Ishikawa (cell line): ENCODE measurements at regions not wholly inside any gene's neighbourhood (a gene's known extent, or its start where the extent isn't known, plus 50 kb on each side); places are given as distances from the start of the nearest gene placed in this dataset.

Source experiments
- CEBPB ChIP-seq: IDR thresholded peaks from 2 replicates; pipeline ENCODE4 v1.6.1; 2012
- CREB1 ChIP-seq: IDR thresholded peaks from 2 replicates; pipeline ENCODE4 v1.6.1; 2012; ENCODE audit warnings: low read depth
- EGR1 ChIP-seq: IDR thresholded peaks from 2 replicates; pipeline ENCODE4 v1.6.1; 2012
- EP300 ChIP-seq: IDR thresholded peaks from 2 replicates; pipeline ENCODE4 v1.6.1; 2012; ENCODE audit warnings: borderline replicate concordance
- FOXM1 ChIP-seq: IDR thresholded peaks from 2 replicates; pipeline ENCODE4 v1.6.1; 2012; ENCODE audit warnings: low read depth, borderline replicate concordance
- MAX ChIP-seq: IDR thresholded peaks from 2 replicates; pipeline ENCODE4 v1.6.1; 2012
- NFIC ChIP-seq: IDR thresholded peaks from 2 replicates; pipeline ENCODE4 v1.6.1; 2012
- RAD21 ChIP-seq: IDR thresholded peaks from 2 replicates; pipeline ENCODE4 v1.6.1; 2012; ENCODE audit warnings: low read depth
- TAF1 ChIP-seq: IDR thresholded peaks from 2 replicates; pipeline ENCODE4 v1.6.1; 2012; ENCODE audit warnings: low read depth, mild to moderate bottlenecking
- TCF12 ChIP-seq: IDR thresholded peaks from 2 replicates; pipeline ENCODE4 v1.6.1; 2012; ENCODE audit warnings: low read depth
- TEAD4 ChIP-seq: IDR thresholded peaks from 2 replicates; pipeline ENCODE4 v1.6.1; 2012
- USF1 ChIP-seq: IDR thresholded peaks from 2 replicates; pipeline ENCODE4 v1.6.1; 2012
- YY1 ChIP-seq: IDR thresholded peaks from 2 replicates; pipeline ENCODE4 v1.6.1; 2012; ENCODE audit warnings: low read depth
- ZBTB7A ChIP-seq: IDR thresholded peaks from 2 replicates; pipeline ENCODE4 v1.6.1; 2012; ENCODE audit warnings: low read depth
- TF ChIP-seq, protein P1 (sequence below): IDR thresholded peaks from 2 replicates; pipeline ENCODE4 v1.6.1; 2012; ENCODE audit warnings: low read depth, mild to moderate bottlenecking

DNA sequence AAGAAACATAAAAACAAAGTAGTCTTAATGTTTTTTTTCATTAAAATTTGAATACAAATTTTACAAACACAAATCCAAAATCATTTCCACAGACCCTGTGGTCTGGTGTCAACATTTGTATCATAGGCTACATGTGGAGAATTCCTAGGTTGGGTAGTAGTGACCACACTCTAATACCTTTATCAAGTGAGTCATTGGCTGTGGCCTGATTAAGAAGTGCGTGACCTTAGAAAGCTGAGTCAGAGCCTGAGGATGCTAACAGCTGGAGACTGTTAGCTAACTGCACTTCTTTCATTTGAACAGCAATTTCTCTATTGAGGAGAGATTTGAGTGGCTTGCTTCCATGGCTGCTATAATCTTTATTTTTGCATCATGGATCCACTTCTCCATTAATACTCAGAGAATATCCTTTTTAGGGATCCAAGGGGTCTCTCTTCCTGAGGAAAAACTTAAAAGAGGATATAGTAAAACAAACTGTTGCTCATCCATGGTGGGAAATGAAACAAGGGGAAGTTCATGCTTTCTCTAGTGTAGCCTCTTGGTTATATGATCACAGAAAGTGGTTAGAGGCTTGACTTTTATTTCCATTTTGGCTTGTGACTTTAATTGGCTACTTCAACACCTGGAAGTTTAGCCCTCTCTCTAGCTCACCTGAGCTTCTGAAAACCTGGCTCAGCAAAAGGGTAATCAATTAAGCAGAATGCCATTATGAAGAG, 335.8 kb downstream of the PABPC4L start:
- TF ChIP-seq NFIC (no peak), TEAD4 (no peak), ZBTB7A (no peak), FOXM1 (no peak), TCF12 (no peak), EP300 (no peak), EGR1 (no peak), RAD21 (no peak), YY1 (no peak), MAX (no peak), TAF1 (no peak), CEBPB (no peak), USF1 (no peak), CREB1 (no peak)
- TF ChIP-seq, protein P1, sequence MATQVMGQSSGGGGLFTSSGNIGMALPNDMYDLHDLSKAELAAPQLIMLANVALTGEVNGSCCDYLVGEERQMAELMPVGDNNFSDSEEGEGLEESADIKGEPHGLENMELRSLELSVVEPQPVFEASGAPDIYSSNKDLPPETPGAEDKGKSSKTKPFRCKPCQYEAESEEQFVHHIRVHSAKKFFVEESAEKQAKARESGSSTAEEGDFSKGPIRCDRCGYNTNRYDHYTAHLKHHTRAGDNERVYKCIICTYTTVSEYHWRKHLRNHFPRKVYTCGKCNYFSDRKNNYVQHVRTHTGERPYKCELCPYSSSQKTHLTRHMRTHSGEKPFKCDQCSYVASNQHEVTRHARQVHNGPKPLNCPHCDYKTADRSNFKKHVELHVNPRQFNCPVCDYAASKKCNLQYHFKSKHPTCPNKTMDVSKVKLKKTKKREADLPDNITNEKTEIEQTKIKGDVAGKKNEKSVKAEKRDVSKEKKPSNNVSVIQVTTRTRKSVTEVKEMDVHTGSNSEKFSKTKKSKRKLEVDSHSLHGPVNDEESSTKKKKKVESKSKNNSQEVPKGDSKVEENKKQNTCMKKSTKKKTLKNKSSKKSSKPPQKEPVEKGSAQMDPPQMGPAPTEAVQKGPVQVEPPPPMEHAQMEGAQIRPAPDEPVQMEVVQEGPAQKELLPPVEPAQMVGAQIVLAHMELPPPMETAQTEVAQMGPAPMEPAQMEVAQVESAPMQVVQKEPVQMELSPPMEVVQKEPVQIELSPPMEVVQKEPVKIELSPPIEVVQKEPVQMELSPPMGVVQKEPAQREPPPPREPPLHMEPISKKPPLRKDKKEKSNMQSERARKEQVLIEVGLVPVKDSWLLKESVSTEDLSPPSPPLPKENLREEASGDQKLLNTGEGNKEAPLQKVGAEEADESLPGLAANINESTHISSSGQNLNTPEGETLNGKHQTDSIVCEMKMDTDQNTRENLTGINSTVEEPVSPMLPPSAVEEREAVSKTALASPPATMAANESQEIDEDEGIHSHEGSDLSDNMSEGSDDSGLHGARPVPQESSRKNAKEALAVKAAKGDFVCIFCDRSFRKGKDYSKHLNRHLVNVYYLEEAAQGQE, result no peak

GRCh38 chr4:133863153-133863552, 338.4 kb downstream of the PABPC4L start:
- TF ChIP-seq TAF1, result no peak
- no peak for TF ChIP-seq CREB1
- no peak for TF ChIP-seq EP300
- no peak for TF ChIP-seq NFIC
- TF ChIP-seq YY1, result no peak
- no peak for TF ChIP-seq TCF12
- TF ChIP-seq RAD21, result no peak
- no peak for TF ChIP-seq CEBPB
- TF ChIP-seq MAX, result no peak
- TF ChIP-seq USF1, result no peak
- TF ChIP-seq TEAD4, result no peak
- no peak for TF ChIP-seq FOXM1
- TF ChIP-seq, protein P1, result no peak
- TF ChIP-seq EGR1, result no peak
- no peak for TF ChIP-seq ZBTB7A

DNA sequence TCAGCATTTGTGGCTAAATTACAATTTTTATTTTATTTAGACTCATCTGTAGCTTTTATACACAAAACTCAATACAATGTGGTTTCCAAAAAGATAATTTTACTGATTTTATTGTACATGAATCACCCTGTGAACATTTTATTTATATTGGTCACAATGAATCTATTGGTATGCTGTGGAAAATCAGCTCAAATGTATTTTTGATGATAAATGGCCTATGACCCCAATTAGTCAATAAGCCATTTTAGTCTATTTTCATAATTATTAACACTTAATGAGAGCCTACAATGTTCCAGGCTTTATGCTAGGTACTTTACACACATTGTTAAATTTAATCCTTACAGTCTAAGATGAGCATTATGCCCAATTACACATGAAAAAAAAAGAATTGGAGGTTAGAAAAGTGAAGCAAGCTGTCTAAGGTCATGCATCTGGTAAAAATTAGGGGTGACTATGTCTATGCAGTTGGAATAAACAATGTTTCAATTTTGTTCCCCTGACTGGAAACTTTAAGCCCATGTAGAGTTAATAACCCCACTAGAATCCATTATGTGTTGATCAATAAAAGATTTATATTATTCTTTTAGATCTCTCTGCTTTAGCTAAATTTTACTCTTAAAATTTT, 344.7 kb downstream of the PABPC4L start:
- TF ChIP-seq CEBPB, result no peak
- TF ChIP-seq CREB1, result no peak
- TF ChIP-seq RAD21, result no peak
- no peak for TF ChIP-seq NFIC
- no peak for TF ChIP-seq MAX
- TF ChIP-seq TAF1, result no peak
- TF ChIP-seq EP300, result no peak
- TF ChIP-seq TEAD4, result no peak
- no peak for TF ChIP-seq ZBTB7A
- TF ChIP-seq TCF12, result no peak
- no peak for TF ChIP-seq FOXM1
- TF ChIP-seq YY1, result no peak
- TF ChIP-seq EGR1, result no peak
- TF ChIP-seq, protein P1, result no peak
- TF ChIP-seq USF1, result no peak
